ENCODE measurements at regions not wholly inside any gene's neighbourhood (a gene's known extent, or its start where the extent isn't known, plus 50 kb on each side); places are given as distances from the start of the nearest gene placed in this dataset.

DNA sequence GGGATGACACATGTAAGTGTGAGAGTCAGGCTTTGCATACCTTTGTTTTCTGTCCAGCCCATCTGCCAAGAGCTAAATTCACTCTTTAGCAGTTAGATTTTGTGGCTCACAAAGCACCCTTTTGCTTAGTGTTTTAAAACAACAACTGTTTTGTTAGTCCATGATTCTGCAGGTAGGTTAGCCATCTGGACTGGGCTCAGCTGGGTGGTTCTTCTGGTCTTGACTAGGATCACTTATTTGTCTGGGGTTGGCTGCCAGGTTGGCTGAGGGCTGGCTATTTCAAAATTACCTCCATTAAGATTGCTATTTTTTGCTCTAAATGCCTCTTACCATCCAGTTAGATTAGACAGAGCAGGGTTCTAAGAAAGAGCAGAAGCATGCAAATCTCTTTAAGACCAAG lies 489.3 kb downstream of the BTBD3 start:
- Histone ChIP-seq H3K27ac (ENCODE audit: low read depth, low read length, poor library complexity, severe bottlenecking) (no peak overlapping the region), H3K4me3 (ENCODE audit: low read depth, low read length, poor library complexity, severe bottlenecking) (no peak overlapping the region), H3K4me2 (ENCODE audit: low read length) (no peak overlapping the region), H4K20me1 (ENCODE audit: insufficient read depth, low read length) (no peaks in the 10 kb centered on the region), H3K36me3 (ENCODE audit: insufficient read depth, low read length) (no peaks in the 10 kb centered on the region), H3K9me2 (ENCODE audit: low read depth, low read length) (no peaks in the 10 kb centered on the region), H3K27me3 (ENCODE audit: insufficient read depth, low read length) (no peaks in the 10 kb centered on the region), H3K9ac (ENCODE audit: low read length) (no peak overlapping the region), H3K9me3 (ENCODE audit: low read length) (peaks cover 2% of the 10 kb centered on the region; the same call in 1 of the 2 replicates), H2AFZ (ENCODE audit: low read length) (no peak overlapping the region), H3K79me2 (ENCODE audit: insufficient read depth, low read length) (no peaks in the 10 kb centered on the region), H3K4me1 (ENCODE audit: insufficient read depth, low read length, severe bottlenecking) (no peaks in the 10 kb centered on the region), H3F3A (ENCODE audit: insufficient read depth, low read length) (no peaks in the 10 kb centered on the region)
- TF ChIP-seq, protein P1, sequence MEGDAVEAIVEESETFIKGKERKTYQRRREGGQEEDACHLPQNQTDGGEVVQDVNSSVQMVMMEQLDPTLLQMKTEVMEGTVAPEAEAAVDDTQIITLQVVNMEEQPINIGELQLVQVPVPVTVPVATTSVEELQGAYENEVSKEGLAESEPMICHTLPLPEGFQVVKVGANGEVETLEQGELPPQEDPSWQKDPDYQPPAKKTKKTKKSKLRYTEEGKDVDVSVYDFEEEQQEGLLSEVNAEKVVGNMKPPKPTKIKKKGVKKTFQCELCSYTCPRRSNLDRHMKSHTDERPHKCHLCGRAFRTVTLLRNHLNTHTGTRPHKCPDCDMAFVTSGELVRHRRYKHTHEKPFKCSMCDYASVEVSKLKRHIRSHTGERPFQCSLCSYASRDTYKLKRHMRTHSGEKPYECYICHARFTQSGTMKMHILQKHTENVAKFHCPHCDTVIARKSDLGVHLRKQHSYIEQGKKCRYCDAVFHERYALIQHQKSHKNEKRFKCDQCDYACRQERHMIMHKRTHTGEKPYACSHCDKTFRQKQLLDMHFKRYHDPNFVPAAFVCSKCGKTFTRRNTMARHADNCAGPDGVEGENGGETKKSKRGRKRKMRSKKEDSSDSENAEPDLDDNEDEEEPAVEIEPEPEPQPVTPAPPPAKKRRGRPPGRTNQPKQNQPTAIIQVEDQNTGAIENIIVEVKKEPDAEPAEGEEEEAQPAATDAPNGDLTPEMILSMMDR (IDR thresholded peaks at IDR 0.05; ENCODE audit: low read length) = no peak
- TF ChIP-seq EZH2 (IDR thresholded peaks at IDR 0.05; ENCODE audit: borderline replicate concordance, low read length) = no peak

DNA sequence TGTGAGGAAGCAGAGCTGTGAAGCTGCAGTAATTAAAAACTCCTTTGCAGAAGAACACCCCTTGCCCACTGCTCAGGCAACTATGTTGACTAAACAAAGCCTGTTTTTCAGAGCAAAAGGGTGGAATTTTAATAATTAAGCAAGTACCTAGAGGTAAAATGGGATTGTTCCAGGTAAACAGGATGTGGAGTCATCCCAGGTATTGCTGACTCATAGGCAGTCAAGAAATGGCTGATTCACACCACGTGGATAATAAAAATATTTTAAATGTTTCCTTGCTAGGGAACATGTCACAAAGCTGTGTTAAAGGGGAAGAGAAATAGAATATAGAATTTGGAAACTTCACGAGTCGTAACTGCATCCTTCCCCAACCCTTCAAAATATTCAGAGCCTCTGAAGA lies 491.8 kb downstream of the BTBD3 start:
- H3K27ac ChIP-seq (ENCODE audit: low read depth, low read length, poor library complexity, severe bottlenecking) = no peak overlapping the region
- TF ChIP-seq, protein P1 (IDR thresholded peaks at IDR 0.05; ENCODE audit: low read length) = no peak
- TF ChIP-seq EZH2 (IDR thresholded peaks at IDR 0.05; ENCODE audit: borderline replicate concordance, low read length) = no peak
- no peaks in the 10 kb centered on the region for H3K27me3 ChIP-seq (ENCODE audit: insufficient read depth, low read length)
- H3K9me3 ChIP-seq (ENCODE audit: low read length) = peaks cover 2% of the 10 kb centered on the region; the same call in 1 of the 2 replicates
- no peaks in the 10 kb centered on the region for H3K36me3 ChIP-seq (ENCODE audit: insufficient read depth, low read length)
- H3K4me3 ChIP-seq (ENCODE audit: low read depth, low read length, poor library complexity, severe bottlenecking) = no peak overlapping the region
- no peaks in the 10 kb centered on the region for H4K20me1 ChIP-seq (ENCODE audit: insufficient read depth, low read length)
- H3K9ac ChIP-seq (ENCODE audit: low read length) = no peak overlapping the region
- H2AFZ ChIP-seq (ENCODE audit: low read length) = no peak overlapping the region
- H3K9me2 ChIP-seq (ENCODE audit: low read depth, low read length) = no peaks in the 10 kb centered on the region
- no peaks in the 10 kb centered on the region for H3K4me1 ChIP-seq (ENCODE audit: insufficient read depth, low read length, severe bottlenecking)
- H3K79me2 ChIP-seq (ENCODE audit: insufficient read depth, low read length) = no peaks in the 10 kb centered on the region
- no peaks in the 10 kb centered on the region for H3F3A ChIP-seq (ENCODE audit: insufficient read depth, low read length)
- no peak overlapping the region for H3K4me2 ChIP-seq (ENCODE audit: low read length)

DNA sequence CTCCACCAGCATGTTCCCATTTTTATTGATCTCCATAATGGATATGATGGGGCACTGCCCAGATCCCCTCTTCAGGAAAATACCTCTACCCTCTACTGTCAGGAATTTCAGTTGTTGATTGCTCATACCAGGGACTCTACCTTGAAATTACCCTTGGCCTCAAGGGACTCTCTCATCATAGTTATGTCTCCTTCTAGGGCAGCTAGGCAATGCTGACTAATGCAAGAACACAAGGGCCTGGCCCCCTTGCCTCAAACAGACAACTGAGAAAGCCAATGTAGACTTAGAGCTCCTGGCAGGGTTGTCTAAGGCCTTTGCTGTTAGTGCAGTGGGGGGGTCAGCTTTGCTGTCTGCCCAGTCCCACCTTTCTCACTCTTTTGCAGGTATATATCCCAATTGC lies 493.1 kb downstream of the BTBD3 start:
- Histone ChIP-seq H3F3A (ENCODE audit: insufficient read depth, low read length) (no peaks in the 10 kb centered on the region), H4K20me1 (ENCODE audit: insufficient read depth, low read length) (no peaks in the 10 kb centered on the region), H3K9me2 (ENCODE audit: low read depth, low read length) (no peaks in the 10 kb centered on the region), H3K36me3 (ENCODE audit: insufficient read depth, low read length) (no peaks in the 10 kb centered on the region), H3K27ac (ENCODE audit: low read depth, low read length, poor library complexity, severe bottlenecking) (no peak overlapping the region), H3K27me3 (ENCODE audit: insufficient read depth, low read length) (no peaks in the 10 kb centered on the region), H2AFZ (ENCODE audit: low read length) (no peak overlapping the region), H3K4me2 (ENCODE audit: low read length) (no peak overlapping the region), H3K4me3 (ENCODE audit: low read depth, low read length, poor library complexity, severe bottlenecking) (no peak overlapping the region), H3K79me2 (ENCODE audit: insufficient read depth, low read length) (no peaks in the 10 kb centered on the region), H3K9me3 (ENCODE audit: low read length) (peaks cover 2% of the 10 kb centered on the region; the same call in 1 of the 2 replicates), H3K4me1 (ENCODE audit: insufficient read depth, low read length, severe bottlenecking) (no peaks in the 10 kb centered on the region), H3K9ac (ENCODE audit: low read length) (no peak overlapping the region)
- TF ChIP-seq EZH2 (IDR thresholded peaks at IDR 0.05; ENCODE audit: borderline replicate concordance, low read length) = no peak
- TF ChIP-seq, protein P1 (IDR thresholded peaks at IDR 0.05; ENCODE audit: low read length) = no peak
